DOHH2 (cell line): ENCODE measurements at regions not wholly inside any gene's neighbourhood (a gene's known extent, or its start where the extent isn't known, plus 50 kb on each side); places are given as distances from the start of the nearest gene placed in this dataset.

Experiments
- H3F3A ChIP-seq: fragments of 200-600 bp; sonication (generic), shearing (Covaris generic); 2 replicates; pipeline ENCODE4 v1.6.0; 2016; ENCODE audit warnings: antibody characterized with exemption, mild to moderate bottlenecking; ENCODE audit not compliant: control insufficient read depth, insufficient read depth
- H3K27ac ChIP-seq: fragments of 200-600 bp; sonication (generic); 2 replicates; pipeline ENCODE4 v1.5.1; 2014; ENCODE audit warnings: low read depth, mild to moderate bottlenecking, low read length, moderate library complexity
- H3K27me3 ChIP-seq: fragments of 200-600 bp; sonication (generic); 2 replicates; pipeline ENCODE4 v1.6.1; 2014; ENCODE audit warnings: mild to moderate bottlenecking, low read length, mixed read lengths; ENCODE audit not compliant: control insufficient read depth
- H3K36me3 ChIP-seq: fragments of 200-600 bp; sonication (generic); 2 replicates; pipeline ENCODE4 v1.6.1; 2014; ENCODE audit warnings: mild to moderate bottlenecking, low read length, moderate library complexity, mixed read lengths; ENCODE audit not compliant: control insufficient read depth
- H3K4me1 ChIP-seq: fragments of 200-600 bp; sonication (generic); 2 replicates; pipeline ENCODE4 v1.6.1; 2014; ENCODE audit warnings: mild to moderate bottlenecking, low read length, mixed read lengths; ENCODE audit not compliant: control insufficient read depth
- H3K4me2 ChIP-seq: fragments of 200-600 bp; sonication (generic); 2 replicates; pipeline ENCODE4 v1.6.0; 2014; ENCODE audit warnings: mild to moderate bottlenecking, low read length, moderate library complexity
- H3K4me3 ChIP-seq: fragments of 200-600 bp; sonication (generic); 2 replicates; pipeline ENCODE4 v1.5.1; 2014; ENCODE audit warnings: mild to moderate bottlenecking, low read length, mixed read lengths
- H3K79me2 ChIP-seq: fragments of 200-600 bp; sonication (generic); 2 replicates; pipeline ENCODE4 v1.6.1; 2014; ENCODE audit warnings: mild to moderate bottlenecking, low read length, mixed read lengths; ENCODE audit not compliant: control insufficient read depth
- H3K9me2 ChIP-seq: fragments of 200-600 bp; sonication (generic); replicated peaks from 2 replicates; pipeline ENCODE4 v1.6.1; 2014; ENCODE audit warnings: mild to moderate bottlenecking, low read length, mixed read lengths; ENCODE audit not compliant: control insufficient read depth
- H3K9me3 ChIP-seq: fragments of 200-600 bp; sonication (generic); 2 replicates; pipeline ENCODE4 v1.6.1; 2014; ENCODE audit warnings: antibody characterized with exemption, low read length, mixed read lengths; ENCODE audit not compliant: control insufficient read depth, insufficient read depth
- H4K20me1 ChIP-seq: fragments of 200-600 bp; sonication (generic); 2 replicates; pipeline ENCODE4 v1.6.0; 2014; ENCODE audit warnings: low read depth, mild to moderate bottlenecking, antibody characterized with exemption, low read length, moderate library complexity; ENCODE audit not compliant: control insufficient read depth, insufficient read depth
- EZH2phosphoT487 ChIP-seq: fragments of 200-600 bp; sonication (generic); IDR thresholded peaks from 2 replicates; pipeline ENCODE4 v1.6.1; 2017; ENCODE audit warnings: borderline replicate concordance, mild to moderate bottlenecking, antibody characterized with exemption, low read length, moderate library complexity, mixed read lengths
- TF ChIP-seq, protein P1 (sequence below): fragments of 200-600 bp; sonication (generic); IDR thresholded peaks from one replicate; pipeline ENCODE4 v1.5.1; 2014; ENCODE audit warnings: antibody characterized with exemption, mild to moderate bottlenecking, low read depth, low read length; ENCODE audit not compliant: poor library complexity, severe bottlenecking

GRCh38 chr2:164439885-164440284, 181.4 kb downstream of the GRB14 start:
- no peaks in the 10 kb centered on the region for H3K79me2 ChIP-seq
- H3K4me3 ChIP-seq: no peak overlapping the region
- TF ChIP-seq, protein P1, sequence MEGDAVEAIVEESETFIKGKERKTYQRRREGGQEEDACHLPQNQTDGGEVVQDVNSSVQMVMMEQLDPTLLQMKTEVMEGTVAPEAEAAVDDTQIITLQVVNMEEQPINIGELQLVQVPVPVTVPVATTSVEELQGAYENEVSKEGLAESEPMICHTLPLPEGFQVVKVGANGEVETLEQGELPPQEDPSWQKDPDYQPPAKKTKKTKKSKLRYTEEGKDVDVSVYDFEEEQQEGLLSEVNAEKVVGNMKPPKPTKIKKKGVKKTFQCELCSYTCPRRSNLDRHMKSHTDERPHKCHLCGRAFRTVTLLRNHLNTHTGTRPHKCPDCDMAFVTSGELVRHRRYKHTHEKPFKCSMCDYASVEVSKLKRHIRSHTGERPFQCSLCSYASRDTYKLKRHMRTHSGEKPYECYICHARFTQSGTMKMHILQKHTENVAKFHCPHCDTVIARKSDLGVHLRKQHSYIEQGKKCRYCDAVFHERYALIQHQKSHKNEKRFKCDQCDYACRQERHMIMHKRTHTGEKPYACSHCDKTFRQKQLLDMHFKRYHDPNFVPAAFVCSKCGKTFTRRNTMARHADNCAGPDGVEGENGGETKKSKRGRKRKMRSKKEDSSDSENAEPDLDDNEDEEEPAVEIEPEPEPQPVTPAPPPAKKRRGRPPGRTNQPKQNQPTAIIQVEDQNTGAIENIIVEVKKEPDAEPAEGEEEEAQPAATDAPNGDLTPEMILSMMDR: no peak
- no peak for TF ChIP-seq EZH2phosphoT487

DNA sequence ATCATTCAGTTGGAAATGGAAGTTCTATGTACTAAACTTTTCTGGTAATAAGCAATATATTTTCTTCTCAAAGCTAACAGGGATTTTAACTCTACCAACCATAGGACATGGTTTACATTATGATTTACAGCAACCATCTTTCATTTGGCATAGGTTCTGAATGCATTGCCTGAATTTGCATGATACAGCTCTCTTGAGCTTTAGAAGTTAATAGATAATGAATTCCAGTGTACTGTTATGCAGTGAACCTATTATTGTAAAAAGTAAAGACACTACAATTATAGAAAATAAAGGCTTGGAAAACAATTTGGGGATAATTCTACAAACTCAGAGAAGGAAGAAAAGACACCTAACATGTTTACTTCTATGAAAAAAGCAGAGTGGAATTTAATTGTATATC, 182.0 kb downstream of the GRB14 start:
- Histone ChIP-seq H3K36me3 (no peaks in the 10 kb centered on the region), H4K20me1 (no peaks in the 10 kb centered on the region), H3K27ac (no peak overlapping the region), H3K4me2 (no peak overlapping the region), H3K9me3 (no peaks in the 10 kb centered on the region), H3K9me2 (no peaks in the 10 kb centered on the region; the same call in 1 of the 2 replicates), H3K4me3 (no peak overlapping the region), H3K79me2 (no peaks in the 10 kb centered on the region), H3F3A (no peaks in the 10 kb centered on the region), H3K4me1 (no peaks in the 10 kb centered on the region), H3K27me3 (no peaks in the 10 kb centered on the region)
- no peak for TF ChIP-seq EZH2phosphoT487
- TF ChIP-seq, protein P1: no peak

More at GRCh38 chr2:164439885-164440284, 181.4 kb downstream of the GRB14 start:
- Histone ChIP-seq H3K27me3 (no peaks in the 10 kb centered on the region), H3K4me1 (no peaks in the 10 kb centered on the region), H3F3A (no peaks in the 10 kb centered on the region), H4K20me1 (no peaks in the 10 kb centered on the region), H3K9me2 (no peaks in the 10 kb centered on the region; the same call in 1 of the 2 replicates), H3K9me3 (no peaks in the 10 kb centered on the region), H3K4me2 (no peak overlapping the region), H3K36me3 (no peaks in the 10 kb centered on the region), H3K27ac (no peak overlapping the region)

- Histone ChIP-seq H3F3A (no peaks in the 10 kb centered on the region), H3K36me3 (no peaks in the 10 kb centered on the region)
- TF ChIP-seq, protein P1: no peak
- no peak for TF ChIP-seq EZH2phosphoT487
These were observed 182.6 kb downstream of the GRB14 start for GRCh38 chr2:164438490-164439205.

More at GRCh38 chr2:164438490-164439205, 182.6 kb downstream of the GRB14 start:
- no peaks in the 10 kb centered on the region for H3K79me2 ChIP-seq
- no peaks in the 10 kb centered on the region for H3K27me3 ChIP-seq
- no peak overlapping the region for H3K4me2 ChIP-seq
- H3K4me3 ChIP-seq: no peak overlapping the region
- no peaks in the 10 kb centered on the region; the same call in 1 of the 2 replicates for H3K9me2 ChIP-seq
- no peak overlapping the region for H3K27ac ChIP-seq
- H3K4me1 ChIP-seq: no peaks in the 10 kb centered on the region
- no peaks in the 10 kb centered on the region for H3K9me3 ChIP-seq
- H4K20me1 ChIP-seq: no peaks in the 10 kb centered on the region
